ENCODE measurements at regions not wholly inside any gene's neighbourhood (a gene's known extent, or its start where the extent isn't known, plus 50 kb on each side); places are given as distances from the start of the nearest gene placed in this dataset.

DNA sequence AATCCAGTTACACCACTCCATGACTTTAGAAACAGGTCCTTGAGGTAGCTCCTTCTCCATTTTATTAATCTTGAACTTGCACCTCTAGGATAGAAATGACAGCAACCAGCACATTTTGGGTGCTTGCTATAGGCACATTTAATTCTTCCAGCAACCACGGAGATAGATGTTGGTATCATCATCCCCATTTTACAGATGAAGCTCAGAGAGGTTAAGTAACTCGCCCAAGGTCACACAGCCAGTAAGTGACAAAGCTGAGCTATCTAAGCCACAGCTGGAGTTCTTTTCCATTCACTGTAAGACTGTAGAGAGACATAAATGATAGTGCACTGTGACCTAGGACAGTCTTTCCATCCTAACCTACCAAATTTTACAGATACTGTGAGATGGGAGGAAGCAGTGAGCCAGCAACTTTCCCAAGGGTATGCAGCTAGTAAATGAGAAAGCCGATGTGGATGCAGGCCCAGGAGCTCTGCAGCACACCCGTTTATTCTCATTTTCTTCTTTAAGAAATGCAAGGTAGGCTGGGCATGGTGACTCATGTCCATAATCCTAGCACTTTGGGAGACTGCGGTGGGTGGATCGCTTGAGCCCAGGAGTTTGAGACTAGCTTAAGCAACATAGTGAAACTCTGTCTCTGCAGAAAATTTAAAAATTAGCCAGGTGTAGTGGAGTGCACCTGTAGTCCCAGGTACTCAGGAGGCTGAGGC is 103.2 kb downstream of the TBX5 start:
- DNase-seq = no peak

GRCh38 chr12:114302117-114302516 is 103.8 kb downstream of the TBX5 start:
- DNase-seq = no peak

DNA sequence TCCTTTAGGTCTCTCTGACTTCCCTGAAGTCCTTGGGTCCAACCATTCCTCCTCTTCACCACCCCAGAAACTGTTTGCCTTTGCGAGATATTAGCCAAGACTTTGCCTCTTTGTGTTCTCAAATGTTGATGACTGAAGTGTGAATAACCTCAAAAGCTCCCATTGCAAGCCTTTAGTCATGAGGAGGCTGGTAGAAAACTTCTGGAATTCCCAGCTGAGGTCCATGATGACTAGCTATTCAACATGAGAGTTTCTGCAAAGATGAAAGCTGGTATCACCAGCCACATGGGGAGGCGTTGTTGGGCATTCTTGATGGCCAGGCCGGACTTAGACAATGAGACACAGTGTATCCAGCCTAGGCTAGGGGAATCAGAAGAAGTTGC is 111.7 kb downstream of the TBX5 start:
- DNase-seq = no peak

DNA sequence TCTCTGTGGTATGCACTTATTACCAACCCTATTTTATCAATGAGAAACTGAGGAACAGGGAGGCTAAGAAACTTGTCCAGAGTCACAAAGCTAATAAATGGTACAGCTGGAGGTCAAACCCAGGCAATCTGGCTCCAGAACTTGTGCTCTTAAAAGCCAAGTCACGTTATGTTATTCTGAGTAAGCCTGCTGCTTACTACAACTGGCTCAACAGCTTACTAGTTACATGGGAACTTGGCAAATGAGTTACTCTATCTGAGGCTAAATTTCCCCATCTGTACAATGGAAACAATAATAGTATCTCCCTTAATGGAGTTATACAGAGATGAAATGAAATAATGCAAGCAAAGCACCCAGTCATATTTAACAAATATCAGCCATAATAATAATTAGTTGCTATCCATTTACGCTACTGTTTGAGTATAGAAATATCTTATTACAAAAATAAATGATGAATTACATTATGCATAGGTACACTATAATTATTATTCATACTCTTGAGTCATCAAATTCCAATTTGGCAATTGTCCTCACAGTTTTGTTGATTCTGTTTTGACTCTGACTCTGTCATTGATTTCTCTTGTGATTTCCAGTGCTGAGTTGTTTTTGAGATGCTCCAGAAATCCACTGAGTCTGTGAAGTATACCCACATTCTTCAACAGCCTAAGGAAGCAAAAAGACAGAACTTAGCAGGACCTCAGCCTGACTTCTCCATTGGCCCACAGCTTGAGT is 112.2 kb downstream of the TBX5 start:
- no peak for DNase-seq

DNA sequence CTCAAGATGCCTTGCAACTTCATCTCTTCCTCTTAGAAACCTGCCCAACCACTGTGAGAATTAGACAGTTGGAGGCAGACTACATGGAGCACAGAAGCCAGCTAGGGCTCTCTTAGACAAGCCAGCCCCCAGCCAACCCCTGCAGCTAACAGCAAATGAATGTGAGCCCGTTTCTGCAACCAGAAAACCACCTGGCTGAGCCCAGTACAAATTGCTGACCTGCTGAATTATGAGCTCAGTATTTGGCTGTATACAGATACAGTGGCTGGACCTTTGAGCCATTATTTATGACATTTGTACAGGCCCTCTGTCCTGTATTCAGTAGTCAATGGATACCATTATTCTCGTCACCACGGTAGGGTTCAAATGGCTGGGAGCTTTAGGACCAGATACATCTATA is 112.9 kb downstream of the TBX5 start:
- no peak for DNase-seq

DNA sequence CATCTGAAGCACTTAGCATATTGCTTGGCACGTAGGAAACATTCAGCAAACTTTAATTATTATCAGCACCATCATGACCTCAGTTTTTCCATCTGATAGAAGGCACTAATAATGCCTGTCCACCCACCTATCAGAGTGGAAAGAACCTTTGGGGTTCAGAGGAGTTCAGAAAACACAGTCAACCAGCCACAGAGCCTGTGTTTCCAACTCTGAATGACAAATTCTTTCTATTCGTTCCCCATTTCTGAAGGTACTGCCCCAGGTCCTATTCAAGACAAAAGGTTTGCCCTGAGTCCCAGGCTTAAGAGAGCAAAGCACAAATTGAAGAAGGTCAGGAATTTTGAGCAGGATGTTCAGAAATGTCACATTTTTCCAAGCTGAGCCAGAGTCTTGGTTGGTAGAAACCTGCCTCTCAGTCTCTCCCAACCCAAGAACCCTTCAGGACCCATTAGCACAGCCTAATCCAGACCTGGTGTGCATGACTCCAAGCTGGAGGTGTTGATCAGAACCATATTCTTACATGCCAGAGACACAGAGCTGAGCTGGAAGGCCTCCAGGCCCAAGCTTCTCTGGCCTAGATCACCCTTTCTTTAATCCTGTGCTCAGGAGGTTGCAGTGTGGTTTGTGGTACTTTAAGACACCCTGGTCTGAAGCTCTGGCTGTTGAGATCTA is 114.4 kb downstream of the TBX5 start:
- DNase-seq = no peak

DNA sequence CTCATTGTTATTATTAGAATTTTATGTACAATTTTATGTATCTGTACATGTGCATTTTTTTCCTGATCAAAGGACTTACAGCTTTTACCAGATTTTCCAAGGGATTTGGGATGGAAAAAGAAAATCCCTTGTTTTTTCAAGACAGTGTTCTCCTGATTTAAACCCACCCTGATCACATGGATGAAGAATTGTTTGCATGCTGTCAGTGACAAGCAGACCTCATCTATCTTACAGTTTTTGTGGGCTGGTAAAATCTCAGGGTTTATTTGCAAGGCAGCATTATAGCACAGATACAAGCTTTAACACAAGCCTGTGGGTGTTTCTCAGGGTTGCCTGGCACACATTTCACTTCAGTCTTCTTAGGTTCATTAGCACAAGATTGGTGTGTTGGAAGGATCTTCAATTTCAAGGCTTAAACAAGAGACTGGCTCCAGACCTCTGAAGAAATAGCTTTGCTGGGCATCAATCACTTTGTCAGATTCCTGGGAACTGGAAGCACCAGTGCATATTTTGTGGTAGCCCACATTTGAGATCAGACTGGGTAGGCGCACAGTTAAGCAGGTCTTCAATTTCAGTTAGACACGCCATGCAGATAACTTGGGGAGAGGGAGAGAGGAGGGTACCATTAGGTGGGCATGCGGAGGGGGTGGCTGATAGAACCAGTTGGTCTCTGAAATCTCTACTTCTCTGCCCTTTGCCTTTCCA is 118.0 kb downstream of the TBX5 start:
- DNase-seq = no peak

GRCh38 chr12:114286145-114286544 is 119.8 kb downstream of the TBX5 start:
- no peak for DNase-seq

DNA sequence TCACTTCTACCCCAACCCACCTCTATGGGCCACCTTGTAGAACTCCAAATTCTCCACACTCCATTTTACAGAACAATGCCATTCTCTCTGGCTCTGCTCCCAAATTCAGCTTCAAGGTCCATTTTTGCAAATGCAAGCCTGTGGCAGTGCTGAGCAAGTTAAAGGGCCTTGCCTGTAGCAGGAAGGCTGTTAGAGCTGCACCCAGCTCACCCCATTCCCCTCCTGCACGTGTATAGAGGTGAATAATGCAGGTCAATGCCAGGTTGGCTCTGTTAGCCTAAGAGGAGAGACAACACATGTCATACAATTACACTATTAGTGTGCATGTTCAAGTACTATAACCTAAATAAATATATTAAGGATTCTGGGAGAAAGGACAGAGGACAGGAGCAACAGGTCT is 120.4 kb downstream of the TBX5 start:
- no peak for DNase-seq

- DNase-seq = no peak
Measured at GRCh38 chr12:114284041-114284440, 121.9 kb downstream of the TBX5 start.

GRCh38 chr12:114275932-114276785 is 129.8 kb downstream of the TBX5 start:
- DNase-seq = no peak

DNA sequence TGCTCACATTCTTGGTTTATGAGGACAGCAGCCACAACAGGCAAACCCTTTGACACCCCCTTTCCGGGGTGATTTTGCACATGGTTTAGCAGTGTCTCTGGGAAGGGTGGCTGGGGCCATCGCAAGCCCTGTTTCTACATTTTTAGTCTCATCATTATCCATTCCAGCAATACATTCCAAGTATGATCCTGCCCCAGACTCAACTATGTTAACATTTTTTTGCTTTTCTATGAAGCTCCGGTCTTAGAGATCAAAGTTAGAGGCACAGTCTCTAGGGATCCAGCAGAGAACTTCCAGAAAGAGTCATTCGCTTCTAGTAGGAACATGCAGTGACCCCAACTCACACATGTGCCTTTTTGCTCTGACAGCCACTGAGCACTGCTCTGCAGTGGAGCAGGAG is 130.9 kb downstream of the TBX5 start:
- DNase-seq = no peak

DNA sequence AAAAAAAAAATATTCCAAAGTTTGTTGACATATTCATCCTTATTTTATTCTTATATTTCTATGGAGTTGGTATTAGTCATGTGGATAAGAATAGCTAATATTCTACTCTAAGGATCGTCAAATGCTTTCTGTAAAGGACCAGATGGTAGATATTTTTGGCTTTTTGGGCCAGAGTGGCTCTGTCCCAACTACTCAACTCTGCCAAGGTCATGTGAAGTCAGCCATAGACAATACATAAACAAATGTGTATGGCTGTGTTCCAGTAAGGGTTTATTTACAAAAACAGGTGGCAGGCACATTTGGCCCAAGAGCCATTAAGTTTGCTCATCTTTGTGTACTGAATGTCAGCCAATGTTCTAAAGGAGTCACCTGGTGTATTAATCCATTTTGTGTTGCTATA is 131.8 kb downstream of the TBX5 start:
- no peak for DNase-seq

DNA sequence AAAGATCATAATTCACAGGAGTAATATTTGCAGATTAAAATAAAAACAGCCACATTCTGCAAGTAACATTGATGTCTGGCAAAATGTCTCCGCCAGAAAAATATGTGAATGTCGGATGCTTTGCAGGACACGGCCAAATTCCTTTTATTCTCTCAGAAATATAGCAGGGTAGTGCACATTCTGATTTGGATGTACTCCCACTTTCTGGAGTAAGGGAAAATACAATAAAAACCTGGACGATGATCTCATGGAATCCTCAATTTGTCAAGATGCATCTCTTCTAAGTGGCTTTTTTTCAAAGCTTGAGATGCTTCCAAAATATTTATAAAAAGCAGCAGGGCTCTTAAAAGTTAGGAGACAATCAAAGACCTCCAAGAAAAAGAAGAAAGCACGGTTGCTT is 133.3 kb downstream of the TBX5 start:
- DNase-seq = no peak

GRCh38 chr12:114272071-114272470 is 133.9 kb downstream of the TBX5 start:
- no peak for DNase-seq

GRCh38 chr12:114269153-114269552 is 136.8 kb downstream of the TBX5 start:
- DNase-seq = peak; percentile 86

GRCh38 chr12:114266536-114266935 is 139.4 kb downstream of the TBX5 start:
- no peak for DNase-seq

DNA sequence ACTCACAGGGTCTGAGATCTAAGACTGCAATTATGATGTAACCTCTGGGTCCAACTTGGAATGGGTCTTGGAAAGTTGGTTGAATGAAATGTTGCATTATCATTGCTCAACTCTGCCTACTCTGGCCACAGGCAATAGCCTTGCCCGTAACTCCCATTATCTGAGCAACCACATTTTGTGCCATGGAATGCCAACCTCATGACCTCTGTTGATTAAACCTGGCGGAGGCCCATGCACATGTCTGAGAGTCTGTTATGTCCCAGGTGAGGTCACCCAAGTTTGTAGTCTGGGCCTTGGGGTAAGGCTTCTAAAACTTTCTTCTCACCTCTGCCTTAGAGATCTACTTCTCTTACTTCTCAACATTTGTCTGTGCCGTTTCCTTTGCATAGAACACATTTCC is 140.9 kb downstream of the TBX5 start:
- no peak for DNase-seq

GRCh38 chr12:114263056-114263805 is 142.7 kb downstream of the TBX5 start:
- DNase-seq = no peak

DNA sequence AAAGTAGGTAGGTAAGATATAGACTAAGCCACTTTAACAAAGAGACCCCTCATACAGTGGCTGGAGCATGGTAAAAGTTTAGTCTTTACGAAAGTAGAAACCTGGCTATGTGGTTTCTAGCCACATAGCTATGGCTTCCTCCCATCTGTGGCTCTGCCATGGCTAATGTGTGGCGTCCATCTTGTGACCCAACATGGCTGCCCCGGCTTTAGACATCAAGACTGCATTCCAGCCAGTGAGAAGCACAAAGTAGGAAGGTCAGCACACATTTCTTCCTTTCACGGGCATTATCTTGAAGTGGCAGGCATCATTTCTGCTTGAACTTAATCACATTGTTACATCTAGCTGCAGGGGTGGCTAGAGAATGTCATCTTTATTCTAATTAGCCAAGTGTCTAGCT is 148.3 kb downstream of the TBX5 start:
- DNase-seq = no peak

DNA sequence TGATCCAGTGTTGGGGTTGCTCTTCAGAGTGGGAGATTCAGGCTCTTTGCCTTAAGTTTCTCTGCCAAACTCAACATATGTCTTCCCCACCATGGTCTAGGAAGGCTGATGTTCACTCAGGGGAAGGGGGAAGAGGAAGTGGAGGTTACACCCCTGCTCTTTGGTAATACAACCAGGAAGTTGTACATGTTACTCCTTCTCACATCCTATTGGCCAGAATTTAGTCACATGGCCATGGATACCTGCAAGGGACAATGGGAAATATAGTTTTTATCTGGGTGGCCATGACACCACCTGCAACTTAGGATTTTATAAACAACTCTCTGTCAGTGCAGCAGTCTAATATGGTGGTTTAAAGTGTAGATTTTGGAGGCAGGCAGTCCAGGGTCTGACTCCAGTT is 150.9 kb downstream of the TBX5 start:
- DNase-seq = no peak

Data from DMS153 (cell line).